RWPE2 (cell line): ENCODE measurements at regions not wholly inside any gene's neighbourhood (a gene's known extent, or its start where the extent isn't known, plus 50 kb on each side); places are given as distances from the start of the nearest gene placed in this dataset.

Experiments used
- ATAC-seq: fragments of 200-7000 bp; cut with Tn5 transposase; 3 replicates; pipeline ENCODE4 v1.9.1; 2021; ENCODE audit warnings: low read depth
- DNase-seq: peaks from one replicate; pipeline ENCODE4 v3.0.0-alpha.2; 2020; ENCODE audit warnings: low spot score
- H3K27ac ChIP-seq: fragments of 450-650 bp; 2 replicates; pipeline ENCODE4 v1.5.1; 2017; ENCODE audit warnings: mild to moderate bottlenecking; ENCODE audit not compliant: poor library complexity, severe bottlenecking
- H3K27me3 ChIP-seq: fragments of 250-450 bp; sonication (Bioruptor Pico); 2 replicates; pipeline ENCODE4 v1.5.1; 2021; ENCODE audit warnings: mild to moderate bottlenecking, moderate library complexity; ENCODE audit not compliant: insufficient read depth, poor library complexity, severe bottlenecking
- H3K36me3 ChIP-seq: fragments of 250-450 bp; sonication (Bioruptor Pico); 2 replicates; pipeline ENCODE4 v1.5.1; 2020; ENCODE audit warnings: low read depth, mild to moderate bottlenecking, moderate library complexity
- H3K4me1 ChIP-seq: fragments of 250-450 bp; sonication (Bioruptor Pico); 2 replicates; pipeline ENCODE4 v1.5.1; 2021; ENCODE audit warnings: mild to moderate bottlenecking, moderate library complexity; ENCODE audit not compliant: insufficient read depth, poor library complexity, severe bottlenecking
- H3K4me3 ChIP-seq: fragments of 250-450 bp; sonication (Bioruptor Pico); 2 replicates; pipeline ENCODE4 v1.5.1; 2021; ENCODE audit warnings: mild to moderate bottlenecking, moderate library complexity; ENCODE audit not compliant: severe bottlenecking
- H3K9me3 ChIP-seq: fragments of 250-450 bp; sonication (Bioruptor Pico); 2 replicates; pipeline ENCODE4 v1.5.1; 2021; ENCODE audit warnings: mild to moderate bottlenecking, moderate library complexity; ENCODE audit not compliant: severe bottlenecking
- TF ChIP-seq, protein P1 (sequence below): fragments of 450-650 bp; IDR thresholded peaks from one replicate; pipeline ENCODE4 v1.5.1; 2017; ENCODE audit warnings: mild to moderate bottlenecking, moderate library complexity; ENCODE audit not compliant: poor library complexity, severe bottlenecking

- no peaks in the 10 kb centered on the region for H3K27me3 ChIP-seq
- H3K27ac ChIP-seq: no peak overlapping the region
- no peaks in the 10 kb centered on the region for H3K9me3 ChIP-seq
- peaks cover 4% of the 10 kb centered on the region for H3K4me1 ChIP-seq
- TF ChIP-seq, protein P1, sequence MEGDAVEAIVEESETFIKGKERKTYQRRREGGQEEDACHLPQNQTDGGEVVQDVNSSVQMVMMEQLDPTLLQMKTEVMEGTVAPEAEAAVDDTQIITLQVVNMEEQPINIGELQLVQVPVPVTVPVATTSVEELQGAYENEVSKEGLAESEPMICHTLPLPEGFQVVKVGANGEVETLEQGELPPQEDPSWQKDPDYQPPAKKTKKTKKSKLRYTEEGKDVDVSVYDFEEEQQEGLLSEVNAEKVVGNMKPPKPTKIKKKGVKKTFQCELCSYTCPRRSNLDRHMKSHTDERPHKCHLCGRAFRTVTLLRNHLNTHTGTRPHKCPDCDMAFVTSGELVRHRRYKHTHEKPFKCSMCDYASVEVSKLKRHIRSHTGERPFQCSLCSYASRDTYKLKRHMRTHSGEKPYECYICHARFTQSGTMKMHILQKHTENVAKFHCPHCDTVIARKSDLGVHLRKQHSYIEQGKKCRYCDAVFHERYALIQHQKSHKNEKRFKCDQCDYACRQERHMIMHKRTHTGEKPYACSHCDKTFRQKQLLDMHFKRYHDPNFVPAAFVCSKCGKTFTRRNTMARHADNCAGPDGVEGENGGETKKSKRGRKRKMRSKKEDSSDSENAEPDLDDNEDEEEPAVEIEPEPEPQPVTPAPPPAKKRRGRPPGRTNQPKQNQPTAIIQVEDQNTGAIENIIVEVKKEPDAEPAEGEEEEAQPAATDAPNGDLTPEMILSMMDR: no peak
- DNase-seq (no peak), ATAC-seq (peak; percentile 52; the same call in 2 of the 3 replicates)
- H3K4me3 ChIP-seq: no peak overlapping the region
- H3K36me3 ChIP-seq: no peaks in the 10 kb centered on the region
Measured at GRCh38 chr9:111118256-111118948, 80.1 kb upstream of the LPAR1 start.

DNA sequence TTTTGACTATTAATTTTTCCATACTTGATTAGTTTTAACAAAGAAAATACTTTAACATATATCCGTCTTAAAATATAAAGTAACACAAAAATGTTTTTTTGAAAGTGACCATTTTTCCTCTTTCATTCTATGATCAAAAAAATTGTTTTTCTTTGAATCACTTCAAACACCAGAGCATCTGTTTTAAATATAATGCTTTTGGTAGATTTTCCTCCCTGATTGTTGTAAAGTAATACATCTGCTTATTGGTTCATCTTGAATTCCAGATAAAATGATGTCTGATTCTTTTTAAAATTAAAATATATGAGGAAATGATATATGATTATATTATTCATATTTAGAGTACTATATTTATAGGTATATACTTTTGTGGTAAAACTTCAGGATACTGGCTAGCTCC lies 76.2 kb upstream of the LPAR1 start:
- TF ChIP-seq, protein P1: no peak
- Histone ChIP-seq H3K27me3 (no peaks in the 10 kb centered on the region), H3K4me3 (no peak overlapping the region)

DNA sequence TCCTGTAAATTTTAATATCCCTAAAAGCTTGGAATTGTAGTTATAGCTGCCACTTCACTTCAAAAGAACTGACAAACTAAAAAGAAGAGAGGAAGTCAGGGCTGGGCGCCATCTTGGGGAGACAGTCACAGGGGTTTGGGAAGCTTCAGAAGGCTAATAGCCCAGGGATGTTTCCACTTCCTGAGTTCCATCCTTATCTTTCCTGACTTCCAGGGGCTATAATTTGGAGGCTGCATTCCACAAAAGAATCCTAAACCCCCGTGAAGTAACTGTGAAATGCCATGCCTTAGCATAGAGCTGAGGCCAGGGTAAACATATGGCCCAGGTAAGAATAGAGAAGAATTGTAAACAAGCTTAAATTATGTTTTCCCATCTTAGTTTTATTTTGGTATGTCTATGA lies 75.4 kb upstream of the LPAR1 start:
- Histone ChIP-seq H3K36me3 (no peaks in the 10 kb centered on the region), H3K9me3 (no peaks in the 10 kb centered on the region), H3K4me1 (peaks cover 2% of the 10 kb centered on the region), H3K27ac (no peak overlapping the region), H3K27me3 (no peaks in the 10 kb centered on the region), H3K4me3 (no peak overlapping the region)
- no peak for DNase-seq
- ATAC-seq: no peak
- TF ChIP-seq, protein P1: no peak

More for the DNA sequence above, 76.2 kb upstream of the LPAR1 start:
- Histone ChIP-seq H3K4me1 (peaks cover 4% of the 10 kb centered on the region), H3K36me3 (no peaks in the 10 kb centered on the region), H3K27ac (no peak overlapping the region), H3K9me3 (no peaks in the 10 kb centered on the region)
- DNase-seq (no peak), ATAC-seq (no peak)

DNA sequence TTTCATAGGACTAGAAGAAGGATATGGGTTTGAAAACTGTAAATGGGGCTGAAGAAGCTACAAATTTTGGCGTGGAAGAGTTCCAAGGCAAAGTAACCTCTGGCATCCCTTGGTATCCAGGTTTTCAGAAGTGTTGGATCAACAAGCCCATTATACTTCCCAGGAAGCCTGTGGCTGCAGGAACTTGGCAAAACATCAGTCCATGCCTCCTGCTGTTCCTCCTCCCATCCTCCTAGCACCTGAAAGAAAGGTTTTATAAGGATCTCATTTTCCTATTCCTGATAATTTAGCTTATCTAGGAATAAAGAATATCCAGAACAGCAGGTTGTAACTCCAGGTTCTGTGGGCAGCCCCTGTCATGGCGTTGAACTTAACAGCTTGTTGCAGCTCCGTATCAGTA lies 72.5 kb upstream of the LPAR1 start:
- no peaks in the 10 kb centered on the region for H3K9me3 ChIP-seq
- no peaks in the 10 kb centered on the region for H3K4me1 ChIP-seq
- no peak overlapping the region for H3K4me3 ChIP-seq
- TF ChIP-seq, protein P1: no peak
- ATAC-seq: no peak
- no peak for DNase-seq
- H3K27ac ChIP-seq: no peak overlapping the region
- no peaks in the 10 kb centered on the region for H3K36me3 ChIP-seq
- H3K27me3 ChIP-seq: no peaks in the 10 kb centered on the region

DNA sequence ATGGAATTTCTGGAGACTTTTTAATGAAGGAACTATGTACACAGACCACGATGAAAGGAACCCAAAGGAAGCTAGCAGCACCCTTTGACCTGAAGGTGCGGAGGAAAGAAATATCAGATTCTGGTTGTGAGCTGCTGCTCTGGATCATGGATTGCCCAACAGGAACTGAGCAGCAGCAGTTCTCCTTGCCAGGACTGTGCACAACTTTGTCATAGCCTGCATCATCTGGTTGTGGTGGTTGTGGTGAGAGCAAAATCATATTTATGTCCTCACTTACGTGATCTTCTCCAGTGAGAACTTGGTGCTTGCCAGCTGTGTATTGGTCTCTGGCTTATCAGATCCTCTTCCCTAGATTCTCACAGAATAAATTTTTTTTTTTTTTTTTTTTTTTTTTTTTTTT lies 70.7 kb upstream of the LPAR1 start:
- DNase-seq (no peak), ATAC-seq (no peak)
- TF ChIP-seq, protein P1: no peak
- Histone ChIP-seq H3K36me3 (no peaks in the 10 kb centered on the region), H3K9me3 (no peaks in the 10 kb centered on the region), H3K27ac (no peak overlapping the region), H3K4me1 (no peaks in the 10 kb centered on the region), H3K4me3 (no peak overlapping the region), H3K27me3 (no peaks in the 10 kb centered on the region)
